HL-60 (cell line): ENCODE measurements at regions not wholly inside any gene's neighbourhood (a gene's known extent, or its start where the extent isn't known, plus 50 kb on each side); places are given as distances from the start of the nearest gene placed in this dataset.
"Not testable (repeated sequence)": the region's sequence is repeated elsewhere in the genome, so short reads cannot be mapped to it uniquely, and the experiment has no call there.

ENCODE experiments used
- CTCF ChIP-seq: IDR thresholded peaks from one replicate; pipeline ENCODE4 v1.5.1; 2011; ENCODE audit warnings: low read length, control low read depth, inconsistent platforms; ENCODE audit not compliant: insufficient read depth
- GABPA ChIP-seq: IDR thresholded peaks from 2 replicates; pipeline ENCODE4 v1.6.1; 2012; ENCODE audit warnings: low read depth
- POLR2AphosphoS5 ChIP-seq: IDR thresholded peaks from 2 replicates; pipeline ENCODE4 v1.6.1; 2012; ENCODE audit warnings: low read depth
- REST ChIP-seq: IDR thresholded peaks from 2 replicates; pipeline ENCODE4 v1.6.1; 2012; ENCODE audit warnings: low read depth; ENCODE audit not compliant: insufficient replicate concordance
- SPI1 ChIP-seq: IDR thresholded peaks from 2 replicates; pipeline ENCODE4 v1.6.1; 2012; ENCODE audit warnings: low read depth, mild to moderate bottlenecking, borderline replicate concordance

DNA sequence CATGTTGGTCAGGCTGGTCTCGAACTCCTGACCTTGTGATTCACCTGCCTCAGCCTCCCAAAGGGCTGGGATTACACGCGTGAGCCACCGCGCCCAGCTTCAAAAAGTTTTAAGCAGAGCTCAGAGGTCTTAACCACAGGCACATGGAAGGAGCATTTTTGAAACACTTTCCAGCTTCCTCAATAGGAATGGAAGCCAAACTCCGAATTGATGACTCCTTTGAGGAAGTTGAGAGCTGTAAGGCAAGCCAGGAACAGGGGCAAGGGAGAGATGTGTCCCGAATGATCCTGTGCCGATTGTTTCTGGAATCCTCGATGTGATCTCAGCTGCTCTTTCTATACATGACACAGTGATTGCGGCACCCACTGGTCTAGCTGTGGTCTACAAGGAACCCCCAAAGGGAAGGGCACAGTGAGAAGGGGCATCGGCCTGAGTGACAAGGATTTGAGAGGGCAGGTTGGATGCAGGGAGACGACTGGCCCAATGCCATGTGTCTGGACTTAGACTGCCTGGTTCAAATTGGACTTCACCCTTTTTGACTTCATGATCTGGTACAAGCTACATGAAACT, 116.2 kb downstream of the ADRA2C start:
- TF ChIP-seq CTCF, REST, POLR2AphosphoS5, SPI1, GABPA: not testable (repeated sequence)
